H1 (cell line): ENCODE measurements at regions not wholly inside any gene's neighbourhood (a gene's known extent, or its start where the extent isn't known, plus 50 kb on each side); places are given as distances from the start of the nearest gene placed in this dataset.

Source experiments
- CTCF ChIA-PET: fragments of 300-600 bp; sonication (Branson Sonifier 250); formaldehyde crosslinking; loops from one replicate; lab custom pipeline; 2021; ENCODE audit not compliant: partially characterized antibody; lab: Charles Lee
- POLR2A ChIA-PET: fragments of 300-600 bp; sonication (Branson Sonifier 250); formaldehyde crosslinking; loops from one replicate; lab custom pipeline; 2021; ENCODE audit warnings: inconsistent platforms; ENCODE audit not compliant: partially characterized antibody; lab: Charles Lee
- DNase-seq, 2 experiments: peaks; one replicate each; pipeline versions ENCODE4 v3.0.0 to v3.0.0-alpha.2; 2010 to 2022; ENCODE audit warnings: low spot score in 2 of 2, low read depth in 1 of 2, mixed read lengths in 1 of 2
- FAIRE-seq: peaks from 2 replicates; lab custom pipeline; 2011; peaks lifted over from hg19 to GRCh38; lab: Jason Lieb, UNC
- H2AFZ ChIP-seq: 2 replicates; pipeline ENCODE4 v1.8.1; 2012; ENCODE audit warnings: low read length, inconsistent platforms
- H2AK5ac ChIP-seq: 2 replicates; pipeline ENCODE4 v1.6.1; 2013; ENCODE audit warnings: low read depth, low read length
- H2BK120ac ChIP-seq: replicated peaks from 2 replicates; pipeline ENCODE3; 2013; ENCODE audit warnings: low read depth, low read length, inconsistent platforms
- H2BK12ac ChIP-seq: 2 replicates; pipeline ENCODE4 v1.6.1; 2013; ENCODE audit warnings: low read depth, low read length
- H2BK15ac ChIP-seq: 2 replicates; pipeline ENCODE4 v1.6.1; 2013; ENCODE audit warnings: low read length
- H2BK20ac ChIP-seq: 2 replicates; pipeline ENCODE4 v1.6.1; 2013; ENCODE audit warnings: low read length
- H2BK5ac ChIP-seq: 2 replicates; pipeline ENCODE4 v1.6.1; 2013; ENCODE audit warnings: low read depth, low read length
- H3K14ac ChIP-seq: 2 replicates; pipeline ENCODE4 v1.6.1; 2013; ENCODE audit warnings: inconsistent platforms; ENCODE audit not compliant: insufficient read length
- H3K18ac ChIP-seq: 2 replicates; pipeline ENCODE4 v1.6.1; 2013; ENCODE audit warnings: low read length; ENCODE audit errors: extremely low read depth
- H3K23ac ChIP-seq: 2 replicates; pipeline ENCODE4 v1.6.1; 2013; ENCODE audit warnings: inconsistent platforms; ENCODE audit not compliant: insufficient read length
- H3K23me2 ChIP-seq: 2 replicates; pipeline ENCODE4 v1.6.1; 2013; ENCODE audit warnings: low read depth, low read length
- H3K27ac ChIP-seq: 2 replicates; pipeline ENCODE4 v1.6.1; 2011; ENCODE audit warnings: low read depth, low read length, inconsistent platforms
- H3K27me3 ChIP-seq, 4 experiments: replicated peaks in 1 of 4; 1 replicate in 1 of 4; 2 replicates in 3 of 4; pipeline versions ENCODE4 v1.6.1 to v1.8.1; 2011 to 2013; ENCODE audit warnings: low read length in 3 of 4, mild to moderate bottlenecking in 3 of 4, inconsistent platforms in 2 of 4, mixed read lengths in 2 of 4, moderate library complexity in 1 of 4; ENCODE audit not compliant: control insufficient read depth in 3 of 4, insufficient read depth in 3 of 4; ENCODE audit errors: extremely low read depth in 1 of 4
- H3K36me3 ChIP-seq, 4 experiments: 2 replicates each; pipeline versions ENCODE4 v1.6.1 to v1.8.1; 2011 to 2013; ENCODE audit warnings: mild to moderate bottlenecking in 4 of 4, low read length in 3 of 4, moderate library complexity in 2 of 4, control low read depth in 1 of 4, inconsistent platforms in 1 of 4; ENCODE audit not compliant: insufficient read depth in 4 of 4, control insufficient read depth in 2 of 4
- H3K4ac ChIP-seq: replicated peaks from 2 replicates; pipeline ENCODE3; 2013; ENCODE audit warnings: low read length, low read depth, mixed read lengths, inconsistent platforms; ENCODE audit not compliant: insufficient read length
- H3K4me1 ChIP-seq, 4 experiments: replicated peaks in 1 of 4; 1 replicate in 1 of 4; 2 replicates in 3 of 4; pipeline versions ENCODE4 v1.6.1 to v1.8.1; 2011 to 2013; ENCODE audit warnings: low read length in 3 of 4, inconsistent platforms in 2 of 4, mixed read lengths in 1 of 4; ENCODE audit not compliant: insufficient read depth in 4 of 4, control insufficient read depth in 3 of 4
- H3K4me2 ChIP-seq, 2 experiments: 2 replicates each; pipeline versions ENCODE4 v1.6.1 to v1.8.1; 2011 to 2013; ENCODE audit warnings: low read depth in 2 of 2, low read length in 2 of 2, control low read depth in 1 of 2, inconsistent platforms in 1 of 2, mild to moderate bottlenecking in 1 of 2; ENCODE audit not compliant: insufficient read depth in 1 of 2
- H3K4me3 ChIP-seq, 4 experiments: fragments of 200-600, 300-600 bp in 1 of 4; sonication (generic), shearing (Covaris generic), sonication (Bioruptor Twin) in 1 of 4; 2 replicates each; pipeline versions ENCODE4 v1.5.1 to v1.8.1; 2011 to 2016; ENCODE audit warnings: low read length in 4 of 4, low read depth in 3 of 4, control low read depth in 2 of 4, inconsistent platforms in 2 of 4, mild to moderate bottlenecking in 2 of 4, mixed read lengths in 1 of 4, moderate library complexity in 1 of 4; ENCODE audit not compliant: insufficient read depth in 2 of 4; ENCODE audit errors: extremely low read depth in 1 of 4
- H3K56ac ChIP-seq: replicated peaks from 2 replicates; pipeline ENCODE3; 2013; ENCODE audit warnings: low read depth, mild to moderate bottlenecking, mixed read lengths, low read length, inconsistent platforms; ENCODE audit not compliant: insufficient read length
- H3K79me1 ChIP-seq: 2 replicates; pipeline ENCODE4 v1.6.1; 2013; ENCODE audit warnings: low read depth, low read length, control low read depth
- H3K79me2 ChIP-seq, 2 experiments: 2 replicates each; pipeline versions ENCODE4 v1.6.1 to v1.8.1; 2012 to 2013; ENCODE audit warnings: low read length in 2 of 2, mild to moderate bottlenecking in 2 of 2, inconsistent platforms in 1 of 2; ENCODE audit not compliant: insufficient read depth in 2 of 2, control insufficient read depth in 1 of 2
- H3K9ac ChIP-seq, 4 experiments: replicated peaks in 1 of 4; 1 replicate in 1 of 4; 2 replicates in 3 of 4; pipeline versions ENCODE4 v1.6.1 to v1.8.1; 2011 to 2013; ENCODE audit warnings: low read depth in 3 of 4, low read length in 3 of 4, control low read depth in 2 of 4, mild to moderate bottlenecking in 2 of 4, moderate library complexity in 2 of 4, inconsistent platforms in 1 of 4; ENCODE audit errors: extremely low read depth in 1 of 4
- H3K9me3 ChIP-seq, 2 experiments: 2 replicates each; pipeline versions ENCODE4 v1.6.1 to v1.8.1; 2012 to 2013; ENCODE audit warnings: mild to moderate bottlenecking in 2 of 2, moderate library complexity in 2 of 2, control low read depth in 1 of 2, inconsistent platforms in 1 of 2, low read depth in 1 of 2, low read length in 1 of 2, mixed read lengths in 1 of 2; ENCODE audit not compliant: insufficient read depth in 2 of 2
- H4K20me1 ChIP-seq, 2 experiments: replicated peaks in 1 of 2; 2 replicates each; pipeline versions ENCODE3 to v1.8.1; 2011 to 2013; ENCODE audit warnings: inconsistent platforms in 2 of 2, low read length in 2 of 2, mild to moderate bottlenecking in 1 of 2; ENCODE audit not compliant: insufficient read depth in 2 of 2, control insufficient read depth in 1 of 2
- H4K5ac ChIP-seq: 2 replicates; pipeline ENCODE4 v1.6.1; 2013; ENCODE audit warnings: low read length, low read depth, mixed read lengths, inconsistent platforms; ENCODE audit not compliant: insufficient read length
- H4K8ac ChIP-seq: 2 replicates; pipeline ENCODE4 v1.8.0; 2013; ENCODE audit warnings: mild to moderate bottlenecking, moderate library complexity, low read length, inconsistent platforms; ENCODE audit not compliant: insufficient read depth; ENCODE audit errors: extremely low read depth
- H4K91ac ChIP-seq: replicated peaks from 2 replicates; pipeline ENCODE3; 2013; ENCODE audit warnings: low read length, mixed read lengths, inconsistent platforms; ENCODE audit not compliant: insufficient read length
- CHD1 ChIP-seq: IDR thresholded peaks from 2 replicates; pipeline ENCODE4 v1.6.1; 2012; ENCODE audit warnings: low read depth, low read length, improper control_type of control experiment
- CHD2 ChIP-seq: IDR thresholded peaks from 2 replicates; pipeline ENCODE4 v1.6.1; 2012; ENCODE audit warnings: low read length, improper control_type of control experiment
- CREB1 ChIP-seq: IDR thresholded peaks from 2 replicates; pipeline ENCODE4 v1.6.1; 2012; ENCODE audit warnings: inconsistent platforms
- EGR1 ChIP-seq: IDR thresholded peaks from 2 replicates; pipeline ENCODE4 v1.6.1; 2011; ENCODE audit warnings: low read depth, low read length, borderline replicate concordance
- KDM1A ChIP-seq: fragments of 200-600, 300-600 bp; sonication (generic); IDR thresholded peaks from 2 replicates; pipeline ENCODE4 v1.7.1; 2016; ENCODE audit warnings: mild to moderate bottlenecking, low read length, borderline replicate concordance
- NANOG ChIP-seq: IDR thresholded peaks from 2 replicates; pipeline ENCODE4 v1.6.1; 2011; ENCODE audit warnings: low read length, low read depth, mild to moderate bottlenecking, inconsistent platforms; ENCODE audit not compliant: insufficient read depth, poor library complexity, severe bottlenecking
- PHF8 ChIP-seq: fragments of 200-600 bp; sonication (generic); conservative IDR thresholded peaks from 2 replicates; pipeline ENCODE4 v1.7.1; 2012; ENCODE audit warnings: low read depth, mild to moderate bottlenecking, inconsistent platforms, low read length, moderate library complexity
- RAD21 ChIP-seq, 2 experiments: IDR thresholded peaks in 1 of 2; conservative IDR thresholded peaks in 1 of 2; 2 replicates each; pipeline ENCODE4 v1.6.1; 2011; ENCODE audit warnings: low read depth in 2 of 2, low read length in 2 of 2, improper control_type of control experiment in 1 of 2, inconsistent platforms in 1 of 2, mild to moderate bottlenecking in 1 of 2, moderate library complexity in 1 of 2
- SP4 ChIP-seq: IDR thresholded peaks from 2 replicates; pipeline ENCODE4 v1.6.1; 2012; ENCODE audit warnings: low read length, inconsistent platforms
- TAF1 ChIP-seq: IDR thresholded peaks from 2 replicates; pipeline ENCODE4 v1.6.1; 2011; ENCODE audit warnings: mild to moderate bottlenecking, low read depth, low read length
- WGBS, 2 experiments: shearing (Covaris generic) in 1 of 2; methylation state at CpG; one replicate each; pipeline versions ENCODE4 v1.1.6 to v1.1.7; 2013 to 2015; ENCODE audit warnings: low lambda C conversion rate in 2 of 2, mixed read lengths in 2 of 2, inconsistent platforms in 1 of 2, low coverage in 1 of 2, missing lambda C conversion rate in 1 of 2; ENCODE audit not compliant: insufficient replicate concordance in 2 of 2, insufficient coverage in 1 of 2, insufficient read length in 1 of 2; ENCODE audit errors: extremely low coverage in 1 of 2, missing lambda C conversion rate in 1 of 2; 5-methylcytosine and 5-hydroxymethylcytosine counted together
- TF ChIP-seq, protein P1 (sequence below): IDR thresholded peaks from 2 replicates; pipeline ENCODE4 v1.6.1; 2012; ENCODE audit warnings: inconsistent platforms

DNA sequence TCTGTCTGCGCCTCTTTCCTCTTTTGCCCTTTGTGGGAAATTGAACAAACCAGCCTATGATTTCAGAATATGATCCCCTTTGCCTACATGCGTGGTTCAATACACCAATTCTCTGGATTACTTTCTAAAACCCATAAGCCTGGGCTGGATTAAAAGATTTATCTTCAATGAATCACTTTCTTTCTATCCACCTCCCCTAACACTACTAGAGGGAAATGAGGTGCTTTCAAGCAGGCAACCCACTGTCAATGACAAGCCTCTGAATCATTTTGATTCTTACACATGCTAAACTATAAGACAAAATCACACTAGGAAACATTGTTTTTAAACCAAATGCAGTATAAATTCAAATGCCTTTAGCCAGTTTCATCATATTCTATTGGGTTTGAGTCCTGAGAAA, 257.5 kb downstream of the AGTPBP1 start:
- no peak overlapping the region for H3K9ac ChIP-seq
- H4K8ac ChIP-seq = no peak overlapping the region
- H4K20me1 ChIP-seq = no peaks in the 10 kb centered on the region
- H3K18ac ChIP-seq = no peak overlapping the region
- H3K36me3 ChIP-seq = no peaks in the 10 kb centered on the region
- no peaks in the 10 kb centered on the region for H3K79me2 ChIP-seq
- H2BK120ac ChIP-seq = no peak overlapping the region
- no peak overlapping the region for H3K4ac ChIP-seq
- 61% methylated on average over 2 of the region's 2 CpGs; no CpG with 5 or more reads in 1 of the 2 experiments for WGBS, 2 experiments
- no peak overlapping the region for H3K14ac ChIP-seq
- POLR2A ChIA-PET = no interaction called here
- no peak overlapping the region for H3K27ac ChIP-seq
- DNase-seq (no peak), FAIRE-seq (no peak)
- H2BK12ac ChIP-seq = no peak overlapping the region
- no peak overlapping the region for H4K91ac ChIP-seq
- H2BK20ac ChIP-seq = no peak overlapping the region
- no peaks in the 10 kb centered on the region; a peak in 1 of 7 replicates for H3K27me3 ChIP-seq
- H3K23me2 ChIP-seq = no peaks in the 10 kb centered on the region
- H3K56ac ChIP-seq = no peak overlapping the region
- no peak overlapping the region for H3K4me2 ChIP-seq
- CTCF ChIA-PET = interaction anchor here (0.8 to 1.2 kb wide), 3 partner anchors 152 to 254 kb away, joined by 3 to 4 read pairs (median 3); no protein-coding TSS in a partner anchor
- H2AK5ac ChIP-seq = no peak overlapping the region
- no peak overlapping the region for H2AFZ ChIP-seq
- TF ChIP-seq SP4 (no peak), NANOG (no peak), TAF1 (no peak), KDM1A (no peak), EGR1 (no peak), CHD1 (no peak), CREB1 (no peak), RAD21 (IDR thresholded peaks at IDR 0.05 in 1 of 2, conservative IDR thresholded peaks at IDR 0.05 in 1 of 2; ENCODE audit: low read depth in 2 of 2, low read length in 2 of 2) (no peak), CHD2 (no peak), PHF8 (no peak)
- TF ChIP-seq, protein P1, sequence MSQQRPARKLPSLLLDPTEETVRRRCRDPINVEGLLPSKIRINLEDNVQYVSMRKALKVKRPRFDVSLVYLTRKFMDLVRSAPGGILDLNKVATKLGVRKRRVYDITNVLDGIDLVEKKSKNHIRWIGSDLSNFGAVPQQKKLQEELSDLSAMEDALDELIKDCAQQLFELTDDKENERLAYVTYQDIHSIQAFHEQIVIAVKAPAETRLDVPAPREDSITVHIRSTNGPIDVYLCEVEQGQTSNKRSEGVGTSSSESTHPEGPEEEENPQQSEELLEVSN = no peak
- H2BK15ac ChIP-seq = no peak overlapping the region
- H3K9me3 ChIP-seq = no peaks in the 10 kb centered on the region
- H3K79me1 ChIP-seq = no peaks in the 10 kb centered on the region
- H3K4me1 ChIP-seq = no peaks in the 10 kb centered on the region; a peak in 1 of 7 replicates
- no peak overlapping the region for H4K5ac ChIP-seq
- H2BK5ac ChIP-seq = no peak overlapping the region
- H3K23ac ChIP-seq = no peak overlapping the region
- H3K4me3 ChIP-seq = no peak overlapping the region
